Umbilical cord (tissue), 1 donor: ENCODE measurements at regions not wholly inside any gene's neighbourhood (a gene's known extent, or its start where the extent isn't known, plus 50 kb on each side); places are given as distances from the start of the nearest gene placed in this dataset.
"Not testable (repeated sequence)": the region's sequence is repeated elsewhere in the genome, so short reads cannot be mapped to it uniquely, and the experiment has no call there.

Source experiments
- DNase-seq: peaks from one replicate; pipeline ENCODE4 v3.0.0-alpha.2; 2015; ENCODE audit warnings: low spot score

- peak; percentile 64 for DNase-seq
These were observed 462.1 kb downstream of the MFSD1 start for GRCh38 chr3:159263750-159264553.

GRCh38 chr3:159265705-159266104 is 463.9 kb downstream of the MFSD1 start:
- DNase-seq, result no peak

GRCh38 chr3:159266779-159267178 is 464.9 kb downstream of the MFSD1 start:
- DNase-seq, result peak; percentile 17

GRCh38 chr3:159271799-159272512 is 470.1 kb downstream of the MFSD1 start:
- no peak for DNase-seq

- DNase-seq, result no peak
These were observed 471.2 kb downstream of the MFSD1 start for GRCh38 chr3:159273070-159273469.

- peak; percentile 62 for DNase-seq
These were observed 471.8 kb downstream of the MFSD1 start for GRCh38 chr3:159273608-159274007.

- DNase-seq, result no peak
These were observed 473.9 kb downstream of the MFSD1 start for GRCh38 chr3:159275741-159276140.

GRCh38 chr3:159277814-159278213 is 476.0 kb downstream of the MFSD1 start:
- DNase-seq, result no peak

GRCh38 chr3:159280386-159281191 is 478.7 kb downstream of the MFSD1 start:
- no peak for DNase-seq

GRCh38 chr3:159293493-159293892 is 491.6 kb downstream of the MFSD1 start:
- no peak for DNase-seq

GRCh38 chr3:159301961-159302360 is 500.1 kb downstream of the MFSD1 start:
- no peak for DNase-seq

- DNase-seq, result no peak
These were observed 503.2 kb downstream of the MFSD1 start for GRCh38 chr3:159305017-159305416.

GRCh38 chr3:159316706-159317105 is 514.9 kb downstream of the MFSD1 start:
- DNase-seq, result not testable (repeated sequence)

GRCh38 chr3:159319156-159319555 is 517.3 kb downstream of the MFSD1 start:
- no peak for DNase-seq

GRCh38 chr3:159322322-159322939 is 520.6 kb downstream of the MFSD1 start:
- no peak for DNase-seq

- DNase-seq, result no peak
These were observed 522.0 kb downstream of the MFSD1 start for GRCh38 chr3:159323848-159324247.

GRCh38 chr3:159326998-159327397 is 525.1 kb downstream of the MFSD1 start:
- no peak for DNase-seq

GRCh38 chr3:159332535-159333099 is 530.8 kb downstream of the MFSD1 start:
- DNase-seq, result no peak

GRCh38 chr3:159339131-159339530 is 537.3 kb downstream of the MFSD1 start:
- DNase-seq, result no peak

- DNase-seq, result no peak
These were observed 539.1 kb downstream of the MFSD1 start for GRCh38 chr3:159340877-159341500.
